ENCODE measurements at regions not wholly inside any gene's neighbourhood (a gene's known extent, or its start where the extent isn't known, plus 50 kb on each side); places are given as distances from the start of the nearest gene placed in this dataset.
"Not testable (repeated sequence)": the region's sequence is repeated elsewhere in the genome, so short reads cannot be mapped to it uniquely, and the experiment has no call there.

GRCh38 chr5:116747881-116748280, 173.3 kb upstream of the SEMA6A start:
- DNase-seq, result no peak

GRCh38 chr5:116746668-116747067, 172.0 kb upstream of the SEMA6A start:
- no peak for DNase-seq

- no peak for DNase-seq
Measured at GRCh38 chr5:116740771-116741170, 166.1 kb upstream of the SEMA6A start.

- DNase-seq, result no peak
Measured at GRCh38 chr5:116739571-116739970, 164.9 kb upstream of the SEMA6A start.

- no peak for DNase-seq
Measured at GRCh38 chr5:116738615-116739261, 164.1 kb upstream of the SEMA6A start.

GRCh38 chr5:116738239-116738614, 163.6 kb upstream of the SEMA6A start:
- no peak for DNase-seq

GRCh38 chr5:116736671-116737070, 162.0 kb upstream of the SEMA6A start:
- DNase-seq, result no peak

- DNase-seq, result no peak
Measured at GRCh38 chr5:116733991-116734975, 159.7 kb upstream of the SEMA6A start.

GRCh38 chr5:116732591-116732990, 158.0 kb upstream of the SEMA6A start:
- DNase-seq, result no peak

- DNase-seq, result no peak
Measured at GRCh38 chr5:116731432-116731831, 156.8 kb upstream of the SEMA6A start.

GRCh38 chr5:116730706-116731105, 156.1 kb upstream of the SEMA6A start:
- no peak for DNase-seq

GRCh38 chr5:116730185-116730584, 155.6 kb upstream of the SEMA6A start:
- no peak for DNase-seq

- DNase-seq, result no peak
Measured at GRCh38 chr5:116727248-116727647, 152.6 kb upstream of the SEMA6A start.

- not testable (repeated sequence) for DNase-seq
Measured at GRCh38 chr5:116726180-116726579, 151.6 kb upstream of the SEMA6A start.

GRCh38 chr5:116724971-116725370, 150.3 kb upstream of the SEMA6A start:
- DNase-seq, result no peak

- DNase-seq, result no peak
Measured at GRCh38 chr5:116722651-116723050, 148.0 kb upstream of the SEMA6A start.

GRCh38 chr5:116719106-116719505, 144.5 kb upstream of the SEMA6A start:
- DNase-seq, result no peak

- DNase-seq, result no peak
Measured at GRCh38 chr5:116718317-116718716, 143.7 kb upstream of the SEMA6A start.

GRCh38 chr5:116709082-116709481, 134.5 kb upstream of the SEMA6A start:
- no peak for DNase-seq

GRCh38 chr5:116705121-116705519, 130.5 kb upstream of the SEMA6A start:
- not testable (repeated sequence) for DNase-seq

GRCh38 chr5:116703941-116704340, 129.3 kb upstream of the SEMA6A start:
- no peak for DNase-seq

GRCh38 chr5:116703328-116703727, 128.7 kb upstream of the SEMA6A start:
- no peak for DNase-seq

- DNase-seq, result no peak
Measured at GRCh38 chr5:116702776-116703175, 128.2 kb upstream of the SEMA6A start.

GRCh38 chr5:116699332-116699731, 124.7 kb upstream of the SEMA6A start:
- DNase-seq, result no peak

Data from NCI-H1105 treated with DMSO at 0.1 percent for 48 hours (cell line).